Right lobe of liver (tissue), 6 donors: ENCODE measurements at regions not wholly inside any gene's neighbourhood (a gene's known extent, or its start where the extent isn't known, plus 50 kb on each side); places are given as distances from the start of the nearest gene placed in this dataset.

Experiments
- ATAC-seq, 4 donors: fragments of 200-7000 bp; cut with Tn5 transposase; one replicate each; pipeline ENCODE4 v1.9.1; 2020; ENCODE audit warnings: mild to moderate bottlenecking in 4 of 4, moderate library complexity in 4 of 4
- DNase-seq, 3 donors: peaks; one replicate each; pipeline ENCODE4 v3.0.0-alpha.2; 2020
- H3K27ac ChIP-seq, 3 donors: fragments of 200-600 bp; one replicate each; pipeline ENCODE4 v1.8.0; 2022
- H3K27me3 ChIP-seq, 2 donors: fragments of 200-600 bp; one replicate each; pipeline ENCODE4 v1.8.0; 2022
- H3K36me3 ChIP-seq, 4 donors: fragments of 200-600 bp; sonication (generic) in 1 of 4; one replicate each; pipeline versions ENCODE4 v1.5.1 to v1.8.0; 2017 to 2022; ENCODE audit warnings: control low read depth in 1 of 4
- H3K4me1 ChIP-seq, 4 donors: fragments of 200-600 bp; sonication (generic) in 1 of 4; one replicate each; pipeline versions ENCODE4 v1.5.1 to v1.8.0; 2017 to 2022; ENCODE audit warnings: control low read depth in 1 of 4
- H3K4me3 ChIP-seq, 3 donors: fragments of 200-600 bp; one replicate each; pipeline ENCODE4 v1.8.0; 2022
- H3K9me3 ChIP-seq, 4 donors: fragments of 200-600 bp; sonication (generic) in 1 of 4; one replicate each; pipeline versions ENCODE4 v1.5.1 to v1.8.0; 2017 to 2022; ENCODE audit warnings: control low read depth in 1 of 4
- POLR2A ChIP-seq: fragments of 450-650 bp; IDR thresholded peaks from one replicate; pipeline ENCODE4 v1.6.1; 2017; ENCODE audit warnings: antibody characterized with exemption, mild to moderate bottlenecking
- WGBS: methylation state at CpG from one replicate; pipeline ENCODE4 v1.1.6; 2018; ENCODE audit warnings: low coverage, low lambda C conversion rate; ENCODE audit not compliant: insufficient coverage; ENCODE audit errors: missing lambda C conversion rate; 5-methylcytosine and 5-hydroxymethylcytosine counted together
- intact Hi-C, 2 donors: fragments of 100-400 bp; cut with DNase I; formaldehyde crosslinking; loops; one replicate each; pipeline versions ENCODE4 v1.11.2 to v1.14.1; 2022
- TF ChIP-seq, protein P1 (sequence below), 4 donors: fragments of 200-600 bp in 3 of 4; fragments of 450-650 bp in 1 of 4; IDR thresholded peaks; one replicate each; pipeline versions ENCODE4 v1.5.1 to v1.8.0; 2016 to 2022; ENCODE audit warnings: antibody characterized with exemption in 4 of 4, mild to moderate bottlenecking in 2 of 4
- donor health status: DM: no; HTN: yes; CAD: no.
- donor health status: DM: no; HTN: no; CAD: no.
- donor health status: DM: no; HTN: no; CAD: no.
- donor health status: DM: no; HTN: yes; CAD: no.
- donor health status: DM: no; HTN: yes; CAD: no.

DNA sequence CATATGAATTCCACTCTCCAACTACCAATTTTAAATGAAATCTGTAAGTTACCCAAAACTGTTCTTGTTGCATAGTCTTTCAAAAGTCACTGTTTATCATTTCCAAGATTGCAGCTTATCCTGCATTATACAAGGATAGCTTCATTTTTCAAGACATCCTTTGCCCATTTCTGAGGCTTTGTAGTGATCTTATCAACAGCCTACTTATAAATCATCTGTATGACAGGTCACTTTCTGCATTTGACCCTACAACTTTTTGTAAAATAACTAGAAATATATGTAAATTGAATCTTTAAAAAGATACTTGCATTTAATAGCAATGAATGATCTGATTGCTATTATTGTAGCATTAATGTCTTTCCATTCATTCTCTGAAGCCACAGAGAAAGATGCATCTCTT is 521.1 kb downstream of the UTRN start:
- no peak for ATAC-seq
- Histone ChIP-seq H3K4me3 (no peak overlapping the region), H3K4me1 (no peaks in the 10 kb centered on the region), H3K36me3 (no peaks in the 10 kb centered on the region), H3K9me3 (no peaks in the 10 kb centered on the region), H3K27ac (no peak overlapping the region), H3K27me3 (no peaks in the 10 kb centered on the region)
- intact Hi-C loops: no loop called here
- TF ChIP-seq, protein P1, sequence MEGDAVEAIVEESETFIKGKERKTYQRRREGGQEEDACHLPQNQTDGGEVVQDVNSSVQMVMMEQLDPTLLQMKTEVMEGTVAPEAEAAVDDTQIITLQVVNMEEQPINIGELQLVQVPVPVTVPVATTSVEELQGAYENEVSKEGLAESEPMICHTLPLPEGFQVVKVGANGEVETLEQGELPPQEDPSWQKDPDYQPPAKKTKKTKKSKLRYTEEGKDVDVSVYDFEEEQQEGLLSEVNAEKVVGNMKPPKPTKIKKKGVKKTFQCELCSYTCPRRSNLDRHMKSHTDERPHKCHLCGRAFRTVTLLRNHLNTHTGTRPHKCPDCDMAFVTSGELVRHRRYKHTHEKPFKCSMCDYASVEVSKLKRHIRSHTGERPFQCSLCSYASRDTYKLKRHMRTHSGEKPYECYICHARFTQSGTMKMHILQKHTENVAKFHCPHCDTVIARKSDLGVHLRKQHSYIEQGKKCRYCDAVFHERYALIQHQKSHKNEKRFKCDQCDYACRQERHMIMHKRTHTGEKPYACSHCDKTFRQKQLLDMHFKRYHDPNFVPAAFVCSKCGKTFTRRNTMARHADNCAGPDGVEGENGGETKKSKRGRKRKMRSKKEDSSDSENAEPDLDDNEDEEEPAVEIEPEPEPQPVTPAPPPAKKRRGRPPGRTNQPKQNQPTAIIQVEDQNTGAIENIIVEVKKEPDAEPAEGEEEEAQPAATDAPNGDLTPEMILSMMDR (IDR thresholded peaks at IDR 0.05): no peak
- no peak for TF ChIP-seq POLR2A
- no peak for DNase-seq

GRCh38 chr6:144809120-144809519 is 524.0 kb downstream of the UTRN start:
- Histone ChIP-seq H3K36me3 (no peaks in the 10 kb centered on the region), H3K4me1 (no peaks in the 10 kb centered on the region), H3K27me3 (no peaks in the 10 kb centered on the region), H3K27ac (no peak overlapping the region), H3K4me3 (no peak overlapping the region), H3K9me3 (no peaks in the 10 kb centered on the region)
- intact Hi-C loops: no loop called here
- ATAC-seq: no peak
- WGBS: 75% methylated on average over 1 of the region's 1 CpG
- TF ChIP-seq POLR2A: no peak
- TF ChIP-seq, protein P1 (IDR thresholded peaks at IDR 0.05): no peak
- no peak for DNase-seq

DNA sequence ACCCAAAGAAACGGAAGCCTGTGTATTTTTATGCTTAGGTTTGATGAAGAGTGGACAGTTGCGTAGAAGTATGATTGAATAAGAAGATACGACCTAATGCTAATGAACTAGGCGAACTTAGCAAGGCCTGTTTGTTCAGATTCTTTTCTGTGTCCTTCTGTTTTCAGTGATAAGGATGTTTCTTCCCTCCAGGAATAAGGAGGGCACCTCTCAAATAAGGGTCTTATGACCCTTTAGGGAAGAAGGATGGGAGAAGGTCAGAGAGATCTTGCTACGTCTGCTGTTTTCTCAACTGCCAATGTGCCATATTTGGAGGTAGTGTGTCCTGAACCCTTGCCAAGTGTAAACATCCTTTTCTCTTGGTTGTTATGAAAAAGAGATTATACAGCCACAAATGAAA is 524.8 kb downstream of the UTRN start:
- intact Hi-C loops: no loop called here
- Histone ChIP-seq H3K4me1 (no peaks in the 10 kb centered on the region), H3K27ac (no peak overlapping the region), H3K27me3 (no peaks in the 10 kb centered on the region), H3K36me3 (no peaks in the 10 kb centered on the region), H3K4me3 (no peak overlapping the region), H3K9me3 (no peaks in the 10 kb centered on the region)
- WGBS: 69% methylated on average over 5 of the region's 5 CpGs
- ATAC-seq (peak; percentile 18 to 68 (median 32)), DNase-seq (no peak)
- TF ChIP-seq, protein P1 (IDR thresholded peaks at IDR 0.05): no peak
- TF ChIP-seq POLR2A: no peak

DNA sequence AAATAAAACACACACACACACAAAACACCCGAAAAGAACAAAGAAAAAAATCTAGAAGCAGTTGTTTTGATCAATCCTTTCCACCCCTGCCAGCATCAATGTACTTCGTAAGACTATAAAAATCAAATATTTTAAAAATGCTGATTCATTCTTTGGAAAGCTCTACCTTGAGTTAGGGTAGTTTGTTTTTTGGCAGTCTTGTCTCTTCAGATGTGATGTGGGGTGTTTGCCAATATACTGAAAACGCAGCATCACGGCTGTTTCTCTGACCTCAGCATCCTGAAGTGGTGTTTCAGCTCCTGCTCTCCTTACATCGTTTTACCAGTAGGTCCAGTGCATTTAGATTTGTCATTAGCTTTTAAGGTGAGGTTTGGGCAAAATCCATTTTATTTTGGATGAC is 526.0 kb downstream of the UTRN start:
- H3K36me3 ChIP-seq: no peaks in the 10 kb centered on the region
- intact Hi-C loops: no loop called here
- no peak for TF ChIP-seq POLR2A
- 86% methylated on average over 3 of the region's 5 CpGs for WGBS
- no peaks in the 10 kb centered on the region for H3K9me3 ChIP-seq
- DNase-seq (no peak), ATAC-seq (no peak)
- H3K27me3 ChIP-seq: no peaks in the 10 kb centered on the region
- H3K27ac ChIP-seq: no peak overlapping the region
- no peaks in the 10 kb centered on the region for H3K4me1 ChIP-seq
- no peak overlapping the region for H3K4me3 ChIP-seq

DNA sequence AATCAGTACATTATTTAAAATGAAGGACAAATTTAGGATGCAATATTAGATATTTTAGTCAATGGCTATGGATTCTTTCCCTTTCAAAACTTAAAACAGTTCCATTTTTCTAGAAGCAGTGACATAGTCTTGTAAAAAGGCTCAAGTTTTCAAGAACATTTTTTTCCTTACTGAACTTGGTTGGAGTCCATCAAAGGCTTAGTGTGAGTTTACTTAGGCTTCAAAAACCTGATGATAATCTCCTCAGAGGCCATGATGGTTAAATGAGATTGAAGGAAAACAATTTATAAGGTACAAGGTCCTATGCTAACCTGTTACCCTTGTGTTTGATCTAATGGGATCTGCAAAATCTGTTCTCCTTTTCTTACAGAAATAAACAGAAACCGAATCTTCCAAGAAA is 531.8 kb downstream of the UTRN start:
- H3K4me1 ChIP-seq: no peaks in the 10 kb centered on the region
- no peaks in the 10 kb centered on the region for H3K36me3 ChIP-seq
- no peaks in the 10 kb centered on the region for H3K27me3 ChIP-seq
- WGBS: 83% methylated on average over 1 of the region's 1 CpG
- no peak for DNase-seq
- TF ChIP-seq POLR2A: no peak
- TF ChIP-seq, protein P1 (IDR thresholded peaks at IDR 0.05): no peak
- H3K4me3 ChIP-seq: no peak overlapping the region
- ATAC-seq: no peak
- H3K9me3 ChIP-seq: no peaks in the 10 kb centered on the region
- intact Hi-C loops: no loop called here
- H3K27ac ChIP-seq: no peak overlapping the region
